Stimulated activated naive CD8-positive, alpha-beta T cell treated with anti-CD3 and anti-CD28 coated beads, Interleukin-15, Interleukin-2, amounts not matched to agents 100 ng/mL and 50 ng/mL, for 24 hours (primary cell): ENCODE measurements at regions not wholly inside any gene's neighbourhood (a gene's known extent, or its start where the extent isn't known, plus 50 kb on each side); places are given as distances from the start of the nearest gene placed in this dataset.

Source experiments
- H3K27ac Mint-ChIP-seq: one replicate; pipeline ENCODE4 v1.8.0; 2021; ENCODE audit warnings: mild to moderate bottlenecking, mixed read lengths
- H3K27me3 Mint-ChIP-seq: one replicate; pipeline ENCODE4 v1.8.0; 2021; ENCODE audit warnings: mixed read lengths
- H3K36me3 Mint-ChIP-seq: one replicate; pipeline ENCODE4 v1.8.0; 2021; ENCODE audit warnings: low read depth, mixed read lengths
- H3K4me1 Mint-ChIP-seq: one replicate; pipeline ENCODE4 v1.8.0; 2021; ENCODE audit warnings: low read depth, mixed read lengths
- H3K4me3 Mint-ChIP-seq: one replicate; pipeline ENCODE4 v1.8.0; 2021; ENCODE audit warnings: mild to moderate bottlenecking, mixed read lengths
- H3K9me3 Mint-ChIP-seq: one replicate; pipeline ENCODE4 v1.8.0; 2021; ENCODE audit warnings: mixed read lengths

- Mint-ChIP-seq H3K36me3 (no peaks in the 10 kb centered on the region), H3K27ac (no peak overlapping the region), H3K9me3 (no peaks in the 10 kb centered on the region)
Observed at GRCh38 chr4:173707658-173708419, 177.8 kb upstream of the HAND2 start.

GRCh38 chr4:173704201-173704600, 174.2 kb upstream of the HAND2 start:
- H3K36me3 Mint-ChIP-seq: no peaks in the 10 kb centered on the region
- H3K4me3 Mint-ChIP-seq: no peak overlapping the region
- H3K4me1 Mint-ChIP-seq: no peaks in the 10 kb centered on the region
- no peaks in the 10 kb centered on the region for H3K27me3 Mint-ChIP-seq
- H3K27ac Mint-ChIP-seq: no peak overlapping the region
- no peaks in the 10 kb centered on the region for H3K9me3 Mint-ChIP-seq

More at GRCh38 chr4:173707658-173708419, 177.8 kb upstream of the HAND2 start:
- no peak overlapping the region for H3K4me3 Mint-ChIP-seq
- no peaks in the 10 kb centered on the region for H3K27me3 Mint-ChIP-seq
- no peaks in the 10 kb centered on the region for H3K4me1 Mint-ChIP-seq

GRCh38 chr4:173703021-173703420, 173.0 kb upstream of the HAND2 start:
- Mint-ChIP-seq H3K4me1 (no peaks in the 10 kb centered on the region), H3K9me3 (peaks cover under 1% of the 10 kb centered on the region), H3K27ac (no peak overlapping the region), H3K4me3 (no peak overlapping the region), H3K27me3 (no peaks in the 10 kb centered on the region), H3K36me3 (no peaks in the 10 kb centered on the region)

- Mint-ChIP-seq H3K9me3 (peaks cover 4% of the 10 kb centered on the region), H3K27ac (no peak overlapping the region), H3K4me3 (no peak overlapping the region), H3K27me3 (no peaks in the 10 kb centered on the region), H3K36me3 (no peaks in the 10 kb centered on the region), H3K4me1 (no peaks in the 10 kb centered on the region)
Observed at GRCh38 chr4:173700650-173701049, 170.6 kb upstream of the HAND2 start.

- no peaks in the 10 kb centered on the region for H3K27me3 Mint-ChIP-seq
- H3K36me3 Mint-ChIP-seq: no peaks in the 10 kb centered on the region
- H3K4me3 Mint-ChIP-seq: no peak overlapping the region
- H3K4me1 Mint-ChIP-seq: no peaks in the 10 kb centered on the region
- H3K27ac Mint-ChIP-seq: no peak overlapping the region
- H3K9me3 Mint-ChIP-seq: peaks cover 4% of the 10 kb centered on the region
Observed at GRCh38 chr4:173699841-173700475, 169.9 kb upstream of the HAND2 start.

DNA sequence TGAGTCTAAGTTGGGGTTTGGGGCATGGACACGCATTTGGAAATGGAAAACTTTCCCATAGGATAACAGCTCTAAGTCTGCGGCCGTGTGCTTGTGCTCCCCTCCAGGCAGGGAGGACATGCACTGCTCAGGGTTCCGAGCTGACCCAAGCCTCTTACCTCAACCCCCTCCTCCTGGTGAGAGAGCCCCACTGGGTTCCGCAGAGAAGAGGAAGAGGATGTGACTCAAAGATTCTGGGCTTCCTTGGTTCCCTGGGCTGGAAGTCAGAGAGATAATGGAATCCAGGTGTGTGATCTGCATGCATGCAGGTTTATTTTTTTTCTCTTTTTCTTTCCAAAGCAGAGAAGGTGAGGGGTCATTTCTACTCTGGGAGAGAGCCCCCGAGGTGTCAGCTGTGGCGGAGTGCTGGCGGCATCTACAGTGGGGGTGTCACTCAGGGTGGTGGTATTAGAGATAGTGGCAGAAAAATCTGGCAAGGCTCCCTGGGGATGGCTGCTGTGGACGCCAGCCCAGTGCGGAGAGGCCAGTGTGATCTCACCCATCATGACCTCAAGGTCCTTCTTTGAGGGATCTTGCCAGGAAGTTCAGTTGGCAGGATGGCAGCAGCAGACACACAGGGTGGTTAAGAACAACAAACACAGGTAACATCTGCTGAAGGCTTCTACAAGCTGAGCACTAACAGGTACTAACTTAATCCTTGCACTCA, 168.7 kb upstream of the HAND2 start:
- no peaks in the 10 kb centered on the region for H3K27me3 Mint-ChIP-seq
- H3K27ac Mint-ChIP-seq: no peak overlapping the region
- H3K4me1 Mint-ChIP-seq: no peaks in the 10 kb centered on the region
- H3K4me3 Mint-ChIP-seq: no peak overlapping the region
- peaks cover 4% of the 10 kb centered on the region for H3K9me3 Mint-ChIP-seq
- H3K36me3 Mint-ChIP-seq: no peaks in the 10 kb centered on the region

DNA sequence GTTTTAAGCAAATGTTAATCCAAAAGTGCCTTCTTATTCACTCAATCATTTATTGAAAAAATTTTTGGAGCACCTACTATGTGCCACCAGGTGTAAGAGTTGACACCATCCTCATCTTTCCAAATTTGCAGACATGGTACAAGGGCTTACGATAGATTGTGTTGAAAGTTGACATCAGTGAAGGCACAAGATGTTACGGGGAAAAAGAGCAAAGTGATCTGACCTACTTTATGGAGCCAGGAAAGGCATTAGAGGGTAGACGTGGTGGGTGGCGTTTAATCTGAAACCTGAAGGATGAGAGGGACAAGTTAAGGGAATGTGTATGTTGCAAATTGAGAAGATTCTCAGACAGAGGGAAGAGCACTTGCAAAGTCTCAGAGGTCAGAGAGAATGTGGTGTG, 167.8 kb upstream of the HAND2 start:
- Mint-ChIP-seq H3K4me3 (no peak overlapping the region), H3K4me1 (no peaks in the 10 kb centered on the region), H3K27ac (no peak overlapping the region), H3K27me3 (no peaks in the 10 kb centered on the region), H3K36me3 (no peaks in the 10 kb centered on the region), H3K9me3 (peaks cover 4% of the 10 kb centered on the region)

DNA sequence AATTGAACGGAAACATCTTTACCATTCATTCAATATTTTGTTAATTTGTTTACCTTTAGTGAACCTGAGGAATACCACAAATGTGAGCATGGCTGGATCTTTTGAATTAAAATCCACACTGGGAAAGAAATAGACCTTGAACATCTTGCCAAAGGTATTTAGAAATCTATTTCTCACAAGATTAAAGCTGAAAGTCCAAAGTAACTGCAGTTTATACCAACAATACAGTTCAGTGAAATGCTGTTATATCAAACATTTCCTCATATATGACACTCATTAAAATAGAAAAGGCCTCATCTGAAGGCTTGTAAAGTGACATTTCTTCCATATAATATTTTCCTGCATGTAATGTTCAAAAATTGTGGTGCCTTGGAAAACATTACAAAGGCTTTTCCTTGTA, 166.5 kb upstream of the HAND2 start:
- Mint-ChIP-seq H3K4me3 (no peak overlapping the region), H3K4me1 (no peaks in the 10 kb centered on the region), H3K36me3 (no peaks in the 10 kb centered on the region)

DNA sequence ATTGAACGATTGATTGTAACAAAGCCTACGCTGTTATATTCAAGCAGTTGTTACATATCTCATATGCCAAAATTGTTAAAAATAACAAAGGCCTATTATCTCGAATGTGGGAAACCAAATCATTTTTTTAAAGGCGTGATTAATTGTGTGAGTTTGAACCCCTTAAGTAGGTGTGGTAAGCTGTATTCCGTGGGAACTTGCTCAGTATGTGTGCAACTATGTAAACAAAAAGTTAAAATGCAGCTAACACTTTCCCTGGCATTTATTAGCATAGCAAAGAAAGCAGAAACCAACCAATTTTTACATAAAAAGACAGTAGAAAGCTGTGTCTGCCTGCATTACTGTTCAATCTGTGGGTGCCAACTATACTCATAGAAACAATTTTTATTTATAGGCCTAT, 166.0 kb upstream of the HAND2 start:
- Mint-ChIP-seq H3K4me1 (no peaks in the 10 kb centered on the region), H3K27ac (no peak overlapping the region), H3K27me3 (no peaks in the 10 kb centered on the region), H3K9me3 (peaks cover 4% of the 10 kb centered on the region), H3K36me3 (no peaks in the 10 kb centered on the region), H3K4me3 (no peak overlapping the region)

More for the DNA sequence above, 166.5 kb upstream of the HAND2 start:
- Mint-ChIP-seq H3K27me3 (no peaks in the 10 kb centered on the region), H3K27ac (no peak overlapping the region), H3K9me3 (peaks cover 4% of the 10 kb centered on the region)

GRCh38 chr4:173685831-173686210, 155.8 kb upstream of the HAND2 start:
- no peaks in the 10 kb centered on the region for H3K36me3 Mint-ChIP-seq
- no peak overlapping the region for H3K27ac Mint-ChIP-seq
- no peaks in the 10 kb centered on the region for H3K4me1 Mint-ChIP-seq
- no peaks in the 10 kb centered on the region for H3K27me3 Mint-ChIP-seq
- no peak overlapping the region for H3K4me3 Mint-ChIP-seq
- no peaks in the 10 kb centered on the region for H3K9me3 Mint-ChIP-seq

- Mint-ChIP-seq H3K4me1 (no peaks in the 10 kb centered on the region), H3K9me3 (no peaks in the 10 kb centered on the region), H3K27me3 (no peaks in the 10 kb centered on the region), H3K4me3 (no peak overlapping the region), H3K27ac (no peak overlapping the region), H3K36me3 (no peaks in the 10 kb centered on the region)
Observed at GRCh38 chr4:173685165-173685830, 155.3 kb upstream of the HAND2 start.

DNA sequence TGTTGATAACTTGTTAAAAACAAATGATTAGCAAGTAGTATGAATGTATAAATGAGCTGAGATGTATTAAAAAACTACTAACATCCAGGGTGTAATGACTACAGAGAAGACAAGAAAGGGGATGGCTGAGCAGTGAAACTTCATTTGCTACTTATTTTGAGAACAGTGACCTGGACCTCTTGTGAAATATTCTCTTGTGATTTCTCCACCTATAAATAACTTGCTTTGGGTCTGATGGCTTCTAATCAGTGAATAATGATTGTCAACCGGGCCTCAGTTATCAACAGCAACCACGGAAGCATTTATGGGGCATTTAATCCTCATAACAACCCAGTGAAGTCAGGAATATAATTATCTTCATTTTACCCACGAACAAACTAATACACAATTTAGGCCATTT, 154.2 kb upstream of the HAND2 start:
- no peaks in the 10 kb centered on the region for H3K9me3 Mint-ChIP-seq
- no peaks in the 10 kb centered on the region for H3K27me3 Mint-ChIP-seq
- no peak overlapping the region for H3K27ac Mint-ChIP-seq
- H3K4me3 Mint-ChIP-seq: no peak overlapping the region
- no peaks in the 10 kb centered on the region for H3K36me3 Mint-ChIP-seq
- no peaks in the 10 kb centered on the region for H3K4me1 Mint-ChIP-seq

GRCh38 chr4:173682609-173683008, 152.6 kb upstream of the HAND2 start:
- no peaks in the 10 kb centered on the region for H3K9me3 Mint-ChIP-seq
- no peak overlapping the region for H3K27ac Mint-ChIP-seq
- no peaks in the 10 kb centered on the region for H3K4me1 Mint-ChIP-seq
- no peaks in the 10 kb centered on the region for H3K36me3 Mint-ChIP-seq
- H3K4me3 Mint-ChIP-seq: no peak overlapping the region
- no peaks in the 10 kb centered on the region for H3K27me3 Mint-ChIP-seq

- Mint-ChIP-seq H3K9me3 (no peaks in the 10 kb centered on the region), H3K4me3 (no peak overlapping the region), H3K36me3 (no peaks in the 10 kb centered on the region), H3K27me3 (no peaks in the 10 kb centered on the region), H3K4me1 (no peaks in the 10 kb centered on the region), H3K27ac (no peak overlapping the region)
Observed at GRCh38 chr4:173680278-173680677, 150.2 kb upstream of the HAND2 start.

DNA sequence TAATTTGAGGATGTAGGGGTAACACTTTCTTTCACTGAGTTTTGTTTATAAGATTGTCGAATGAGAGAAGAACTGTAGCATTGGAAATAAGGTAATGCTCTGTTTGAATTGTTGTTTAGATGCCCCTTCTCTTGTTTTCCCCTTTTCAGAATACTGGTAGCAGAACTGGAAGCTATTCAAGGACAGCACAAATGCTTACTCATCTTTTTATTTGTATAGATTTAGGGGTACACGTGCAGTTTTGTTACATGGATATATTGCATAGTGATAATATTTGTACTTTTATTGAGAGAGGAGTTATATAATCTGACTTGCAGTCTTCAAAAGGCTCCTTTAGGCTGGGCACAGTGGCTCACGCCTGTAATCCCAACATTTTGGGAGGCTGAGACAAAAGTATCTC, 145.4 kb upstream of the HAND2 start:
- H3K4me1 Mint-ChIP-seq: no peaks in the 10 kb centered on the region
- no peak overlapping the region for H3K4me3 Mint-ChIP-seq
- no peaks in the 10 kb centered on the region for H3K27me3 Mint-ChIP-seq
- no peak overlapping the region for H3K27ac Mint-ChIP-seq
- no peaks in the 10 kb centered on the region for H3K36me3 Mint-ChIP-seq
- no peaks in the 10 kb centered on the region for H3K9me3 Mint-ChIP-seq
